EH (cell line): ENCODE measurements at regions not wholly inside any gene's neighbourhood (a gene's known extent, or its start where the extent isn't known, plus 50 kb on each side); places are given as distances from the start of the nearest gene placed in this dataset.
"Not testable (repeated sequence)": the region's sequence is repeated elsewhere in the genome, so short reads cannot be mapped to it uniquely, and the experiment has no call there.

Source experiments
- DNase-seq: peaks from one replicate; pipeline ENCODE4 v3.0.0-alpha.2; 2015; ENCODE audit warnings: low read depth

DNA sequence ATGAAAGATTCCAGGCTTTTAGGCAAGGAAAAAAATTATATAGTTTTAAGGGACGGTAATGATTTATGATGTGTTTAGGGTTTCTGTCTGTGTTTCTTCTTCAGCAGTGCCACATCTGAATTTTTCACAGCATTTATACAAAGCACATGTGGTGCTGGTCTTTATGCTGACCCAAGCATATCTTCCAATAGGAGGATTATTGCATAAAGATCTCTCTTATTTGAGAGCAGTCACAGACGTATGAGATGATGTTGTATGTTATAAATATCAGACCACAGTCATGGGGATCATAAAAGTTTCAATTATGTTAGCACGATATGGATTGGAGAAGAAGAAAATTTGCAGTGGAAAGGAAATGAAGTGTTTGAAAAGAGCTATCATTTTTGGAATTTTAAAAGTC, 150.9 kb downstream of the RASEF start:
- DNase-seq = no peak

DNA sequence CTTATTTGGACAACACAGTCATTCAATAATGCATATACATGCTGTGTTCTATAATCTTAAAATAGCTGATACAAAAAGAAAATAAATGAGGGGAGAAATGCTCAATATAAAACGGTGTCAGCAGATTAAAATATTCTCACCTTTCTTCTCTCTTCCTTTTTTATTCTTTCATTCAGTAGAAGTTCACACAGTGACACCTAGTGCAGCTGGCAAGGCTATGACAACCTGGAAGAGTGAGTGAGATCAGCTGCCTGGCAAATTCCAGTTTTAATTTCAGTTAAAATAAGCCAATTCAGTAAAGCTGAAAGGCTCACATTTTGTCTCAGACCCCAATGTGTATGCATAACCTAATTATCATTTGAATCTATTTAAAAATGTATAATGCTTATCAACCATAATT, 150.3 kb downstream of the RASEF start:
- DNase-seq = no peak

GRCh38 chr9:82916238-82916637, 146.7 kb downstream of the RASEF start:
- DNase-seq = not testable (repeated sequence)

GRCh38 chr9:82920154-82920553, 142.8 kb downstream of the RASEF start:
- no peak for DNase-seq

GRCh38 chr9:82922686-82923085, 140.3 kb downstream of the RASEF start:
- no peak for DNase-seq

DNA sequence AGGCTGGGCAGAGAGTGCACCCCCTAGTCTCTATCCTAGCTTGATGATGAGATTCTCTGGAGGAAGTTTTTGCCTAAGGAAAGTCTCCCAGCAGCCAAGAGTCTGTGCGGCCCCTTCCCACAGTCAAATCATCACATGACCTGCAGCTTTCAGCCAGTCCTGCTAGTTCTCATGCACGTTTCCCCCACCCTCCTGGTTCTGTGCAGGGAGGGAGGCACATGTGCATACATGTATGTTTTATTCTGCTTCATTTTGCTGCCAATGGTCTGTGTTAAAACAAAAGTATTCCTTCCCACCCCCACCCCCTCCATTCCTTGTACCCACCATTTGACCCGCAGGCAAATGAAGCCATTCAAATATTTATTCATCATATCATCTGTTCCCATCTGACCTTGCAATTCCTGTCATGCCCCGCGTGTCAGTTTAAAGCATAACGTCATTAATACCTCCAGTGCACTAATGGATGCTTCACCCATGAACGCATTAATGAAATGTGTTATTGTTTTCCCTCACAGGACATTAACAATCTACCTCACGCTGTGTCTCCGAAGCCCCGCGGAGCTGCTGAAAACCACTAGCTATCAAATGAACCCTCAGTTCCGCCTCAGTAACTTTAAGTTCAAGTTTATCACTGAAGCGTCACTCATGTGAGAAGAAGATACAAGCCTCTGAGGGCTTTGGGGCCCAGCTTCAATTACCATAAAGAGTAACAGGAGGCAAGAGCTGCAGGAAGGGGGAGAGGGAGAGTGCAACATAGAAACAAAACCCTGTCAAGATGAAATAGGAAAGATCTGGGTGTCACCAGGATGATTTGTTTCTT, 139.6 kb downstream of the RASEF start:
- DNase-seq = peak; percentile 16

DNA sequence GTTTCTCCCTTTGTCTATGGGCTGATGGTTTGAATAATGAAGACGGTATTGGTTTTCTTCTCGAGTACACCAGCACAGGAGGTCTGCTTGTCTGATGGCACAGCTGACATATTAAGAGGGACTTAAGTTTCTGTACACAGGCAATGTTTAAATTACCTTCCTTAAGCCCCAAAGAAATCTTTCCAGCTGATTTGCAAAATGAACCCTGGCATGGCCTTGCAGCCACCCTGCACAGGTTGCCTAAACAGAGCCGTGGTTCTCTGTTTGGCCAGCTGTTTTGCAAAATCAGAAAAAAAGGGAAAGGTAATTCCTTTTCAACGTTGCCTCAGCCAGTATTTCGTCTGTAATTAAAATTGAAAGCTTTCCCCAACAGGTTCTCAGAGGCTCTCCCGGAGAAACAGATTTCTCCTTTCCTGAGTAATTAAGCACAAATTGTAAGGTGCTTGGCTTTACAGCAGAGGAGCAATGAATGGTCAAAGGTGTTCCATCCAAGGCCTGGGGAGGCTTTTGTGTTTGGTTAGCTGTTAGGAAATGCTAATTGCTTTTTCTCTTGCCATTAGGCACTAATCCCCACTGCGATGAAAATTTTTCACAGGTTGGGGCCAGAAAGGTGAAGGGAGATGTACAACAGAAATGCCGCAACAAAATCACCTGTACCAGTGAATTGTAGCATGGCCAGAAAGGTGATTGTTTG, 138.9 kb downstream of the RASEF start:
- no peak for DNase-seq
